KOPT-K1 (cell line): ENCODE measurements at regions not wholly inside any gene's neighbourhood (a gene's known extent, or its start where the extent isn't known, plus 50 kb on each side); places are given as distances from the start of the nearest gene placed in this dataset.
"Not testable (repeated sequence)": the region's sequence is repeated elsewhere in the genome, so short reads cannot be mapped to it uniquely, and the experiment has no call there.

Source experiments
- H3K27ac ChIP-seq: fragments of 200-600 bp; sonication (generic); 2 replicates; pipeline ENCODE4 v1.5.1; 2016; ENCODE audit warnings: antibody characterized with exemption, mild to moderate bottlenecking, low read depth, low read length; ENCODE audit not compliant: poor library complexity, severe bottlenecking
- H3K36me3 ChIP-seq: fragments of 200-600 bp; sonication (generic); 2 replicates; pipeline ENCODE4 v1.5.1; 2017; ENCODE audit warnings: antibody characterized with exemption, mild to moderate bottlenecking, low read length, moderate library complexity; ENCODE audit not compliant: insufficient read depth
- H3K9me3 ChIP-seq: fragments of 200-600 bp; sonication (generic); 2 replicates; pipeline ENCODE4 v1.5.1; 2017; ENCODE audit warnings: antibody characterized with exemption, low read length, mild to moderate bottlenecking; ENCODE audit not compliant: insufficient read depth, poor library complexity, severe bottlenecking

DNA sequence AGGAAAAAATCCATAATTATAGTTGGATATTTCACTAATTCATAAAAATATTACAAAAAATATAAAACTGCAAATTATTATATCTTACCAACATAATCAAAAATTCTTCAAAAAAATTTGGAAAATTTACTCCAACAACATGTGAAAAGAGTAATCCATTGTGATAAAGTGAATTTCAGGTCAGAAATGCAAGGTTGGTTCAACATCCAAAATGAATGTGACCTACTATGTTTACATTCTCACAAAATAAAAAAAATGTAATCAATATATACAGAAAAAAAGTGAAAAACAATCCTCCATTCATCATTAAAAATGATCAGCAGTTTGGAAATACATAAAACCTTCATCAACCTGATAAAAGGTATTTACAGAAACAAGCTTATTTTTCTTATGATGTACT, 1252.2 kb downstream of the JRKL start:
- no peak overlapping the region for H3K27ac ChIP-seq
- H3K9me3 ChIP-seq = no peaks in the 10 kb centered on the region
- no peaks in the 10 kb centered on the region for H3K36me3 ChIP-seq

DNA sequence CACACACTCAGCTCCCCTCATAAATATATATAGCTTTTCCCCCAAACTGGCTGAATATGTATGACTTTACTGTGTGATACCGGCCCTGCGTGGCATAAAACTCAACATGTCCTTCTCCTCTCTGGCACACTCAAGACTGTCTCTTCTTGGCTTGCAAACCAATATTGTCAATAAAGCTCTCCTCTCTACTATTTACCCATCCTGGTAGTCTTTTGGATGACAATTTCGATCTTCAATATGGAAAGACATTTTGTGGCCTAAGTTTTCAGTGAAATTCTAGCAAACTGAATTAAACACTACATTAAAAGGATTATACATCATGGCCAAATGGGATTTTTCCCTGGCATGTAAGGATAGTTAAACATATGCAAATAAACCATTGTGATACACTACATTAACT, 1255.9 kb downstream of the JRKL start:
- Histone ChIP-seq H3K36me3 (no peaks in the 10 kb centered on the region), H3K27ac (no peak overlapping the region), H3K9me3 (no peaks in the 10 kb centered on the region)

DNA sequence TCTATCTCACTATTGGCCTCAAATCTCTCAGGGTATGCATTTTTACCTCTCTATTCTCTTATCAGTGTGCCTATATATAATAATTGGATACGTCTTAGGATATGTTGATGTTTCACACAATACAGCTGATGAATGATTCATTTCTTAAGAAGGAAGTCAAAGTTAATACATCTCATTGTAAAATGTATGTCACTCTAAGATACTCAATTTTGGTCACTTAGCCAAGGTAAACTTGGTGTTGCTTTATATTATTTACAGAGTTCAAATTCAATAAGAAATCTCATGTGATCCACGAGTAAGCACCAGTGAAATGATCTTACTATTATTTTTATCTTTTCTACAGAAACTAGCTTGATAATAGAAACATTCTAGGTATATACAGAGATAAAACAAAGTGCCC, 1266.5 kb downstream of the JRKL start:
- Histone ChIP-seq H3K27ac (no peak overlapping the region), H3K36me3 (no peaks in the 10 kb centered on the region), H3K9me3 (peaks cover 10% of the 10 kb centered on the region)

GRCh38 chr11:97657852-97658251, 1268.0 kb downstream of the JRKL start:
- no peak overlapping the region for H3K27ac ChIP-seq
- H3K36me3 ChIP-seq = no peaks in the 10 kb centered on the region
- peaks cover 5% of the 10 kb centered on the region for H3K9me3 ChIP-seq

DNA sequence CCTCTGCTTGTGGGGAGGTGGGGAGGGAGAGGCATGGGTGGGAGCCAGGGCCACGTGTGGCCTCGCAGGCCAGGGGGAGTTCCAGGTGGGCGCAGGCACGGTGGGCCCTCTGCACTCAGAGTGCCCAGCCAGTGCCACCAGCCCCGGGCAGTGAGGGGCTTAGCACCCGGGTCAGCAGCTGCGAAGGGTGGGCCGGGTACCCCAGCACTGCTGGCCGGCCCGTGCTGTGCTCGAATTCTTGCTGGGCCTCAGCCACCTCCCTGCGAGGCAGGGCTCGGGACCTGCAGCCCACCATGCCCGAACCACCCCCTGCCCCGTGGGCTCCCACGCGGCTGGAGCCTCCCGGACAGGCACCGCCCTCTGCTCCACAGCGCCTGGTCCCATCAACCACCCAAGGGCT, 1277.2 kb downstream of the JRKL start:
- peaks cover 11% of the 10 kb centered on the region for H3K9me3 ChIP-seq
- no peaks in the 10 kb centered on the region for H3K36me3 ChIP-seq
- no peak overlapping the region for H3K27ac ChIP-seq

GRCh38 chr11:97683733-97684132, 1293.9 kb downstream of the JRKL start:
- Histone ChIP-seq H3K9me3 (peaks cover 3% of the 10 kb centered on the region), H3K36me3 (no peaks in the 10 kb centered on the region), H3K27ac (no peak overlapping the region)

- Histone ChIP-seq H3K27ac (no peak overlapping the region), H3K36me3 (no peaks in the 10 kb centered on the region), H3K9me3 (no peaks in the 10 kb centered on the region)
These were observed 1295.0 kb downstream of the JRKL start for GRCh38 chr11:97684486-97685439.

DNA sequence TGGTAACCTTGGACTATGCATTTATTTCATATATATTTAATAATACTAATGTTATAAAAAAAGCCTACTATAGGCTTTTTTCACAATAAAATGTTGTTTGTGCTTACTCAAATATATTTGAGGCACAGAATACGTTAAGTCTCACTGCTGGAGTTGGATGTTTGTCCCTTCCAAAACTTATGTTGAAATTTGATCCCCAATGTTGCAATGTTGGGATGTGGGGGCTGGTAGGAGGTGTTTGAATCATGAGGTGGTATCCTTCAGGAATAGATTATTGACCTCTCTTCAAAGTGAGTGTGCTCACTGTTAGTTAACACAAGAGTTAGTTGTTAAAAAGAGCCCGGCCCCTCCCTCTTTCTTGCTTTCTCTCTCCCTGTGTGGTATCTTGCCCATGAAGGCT, 1295.9 kb downstream of the JRKL start:
- Histone ChIP-seq H3K9me3 (no peaks in the 10 kb centered on the region), H3K36me3 (no peaks in the 10 kb centered on the region), H3K27ac (no peak overlapping the region)

DNA sequence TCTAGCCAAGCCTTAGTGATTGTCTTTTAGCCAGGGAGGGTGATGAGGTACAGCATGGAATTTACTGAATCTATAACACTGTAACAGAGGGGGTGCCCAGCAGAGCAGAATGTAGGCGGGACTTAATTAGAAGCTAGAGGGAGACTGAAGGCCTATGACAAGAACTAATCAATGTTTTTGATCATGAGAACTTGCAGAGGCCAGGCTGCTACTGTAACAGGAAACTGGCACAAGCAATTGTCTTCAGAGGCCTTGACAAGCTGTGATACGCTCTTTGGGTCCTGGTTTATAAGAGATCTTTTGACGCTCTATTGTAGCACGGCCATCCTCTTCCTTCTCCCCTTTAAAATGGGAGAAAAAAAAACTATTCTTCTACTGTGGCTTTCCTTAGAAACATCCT, 1297.3 kb downstream of the JRKL start:
- Histone ChIP-seq H3K27ac (no peak overlapping the region), H3K36me3 (no peaks in the 10 kb centered on the region), H3K9me3 (no peaks in the 10 kb centered on the region)

GRCh38 chr11:97691061-97691460, 1301.2 kb downstream of the JRKL start:
- H3K9me3 ChIP-seq = peaks cover 7% of the 10 kb centered on the region
- H3K36me3 ChIP-seq = no peaks in the 10 kb centered on the region
- no peak overlapping the region for H3K27ac ChIP-seq

- Histone ChIP-seq H3K36me3 (no peaks in the 10 kb centered on the region), H3K9me3 (peaks cover 5% of the 10 kb centered on the region), H3K27ac (no peak overlapping the region)
These were observed 1313.1 kb downstream of the JRKL start for GRCh38 chr11:97702951-97703350.

- Histone ChIP-seq H3K36me3 (no peaks in the 10 kb centered on the region), H3K9me3 (peaks cover 5% of the 10 kb centered on the region), H3K27ac (no peak overlapping the region)
These were observed 1314.0 kb downstream of the JRKL start for GRCh38 chr11:97703851-97704250.

DNA sequence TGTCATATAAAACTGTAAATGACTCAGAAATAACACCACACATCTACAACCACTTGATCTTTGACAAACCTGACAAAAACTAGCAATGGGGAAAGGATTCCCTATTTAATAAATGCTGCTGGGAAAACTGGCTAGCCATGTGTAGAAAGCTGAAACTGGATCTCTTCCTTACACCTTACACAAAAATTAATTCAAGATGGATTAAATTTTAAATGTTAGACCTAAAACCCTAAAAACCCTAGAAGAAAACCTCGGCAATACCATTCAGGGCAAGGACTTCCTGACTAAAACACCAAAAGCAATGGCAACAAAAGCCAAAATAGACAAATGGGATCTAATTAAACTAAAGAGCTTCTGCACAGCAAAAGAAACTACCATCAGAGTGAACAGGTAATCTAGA, 1315.3 kb upstream of the CNTN5 start:
- H3K36me3 ChIP-seq, H3K27ac ChIP-seq, H3K9me3 ChIP-seq: not testable (repeated sequence)

- H3K27ac ChIP-seq = no peak overlapping the region
These were observed 1302.8 kb upstream of the CNTN5 start for GRCh38 chr11:97717922-97718321.

DNA sequence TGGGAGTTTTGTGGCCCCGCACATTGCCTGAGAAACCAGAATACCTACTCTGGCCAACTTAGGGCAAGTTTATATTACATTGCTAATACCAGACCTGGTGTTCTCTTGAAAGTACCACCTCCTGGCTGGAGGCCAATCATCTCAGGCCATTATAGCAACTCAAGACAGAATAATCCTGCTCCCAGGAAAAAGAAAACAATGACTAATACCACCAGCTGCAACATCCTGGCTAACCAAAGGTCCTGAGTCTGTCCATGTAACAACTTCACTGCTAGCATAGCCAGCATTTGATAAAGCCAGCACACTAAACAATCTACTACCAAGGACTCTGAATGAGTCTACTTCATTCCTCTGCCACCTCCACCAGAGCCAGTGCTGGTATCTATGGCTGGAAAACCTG, 1298.7 kb upstream of the CNTN5 start:
- Histone ChIP-seq H3K9me3 (no peaks in the 10 kb centered on the region), H3K36me3 (no peaks in the 10 kb centered on the region), H3K27ac (no peak overlapping the region)

More at GRCh38 chr11:97717922-97718321, 1302.8 kb upstream of the CNTN5 start:
- no peaks in the 10 kb centered on the region for H3K9me3 ChIP-seq
- no peaks in the 10 kb centered on the region for H3K36me3 ChIP-seq

DNA sequence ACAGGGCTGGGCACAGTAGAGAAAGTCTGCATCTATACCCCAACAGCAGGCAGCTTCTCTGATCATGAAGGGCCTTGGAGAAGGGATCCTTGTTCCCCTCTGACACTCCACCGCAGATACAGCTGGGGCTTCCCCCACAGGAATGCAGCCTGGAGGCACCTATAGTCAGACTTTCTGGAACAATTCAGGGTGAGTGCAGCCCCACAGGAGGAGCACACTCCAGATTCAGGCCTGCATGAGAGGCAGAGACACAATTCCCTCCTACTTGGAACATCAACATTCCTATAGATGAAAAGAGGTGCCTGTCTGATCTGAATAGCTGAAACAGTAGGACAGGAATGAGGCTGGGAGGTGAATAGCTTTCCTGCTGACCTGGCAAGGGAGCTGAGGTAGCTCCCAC, 1298.0 kb upstream of the CNTN5 start:
- Histone ChIP-seq H3K9me3 (no peaks in the 10 kb centered on the region), H3K27ac (no peak overlapping the region), H3K36me3 (no peaks in the 10 kb centered on the region)
